Fibroblast of lung (primary cell): ENCODE measurements at regions not wholly inside any gene's neighbourhood (a gene's known extent, or its start where the extent isn't known, plus 50 kb on each side); places are given as distances from the start of the nearest gene placed in this dataset.

Source experiments
- DNase-seq, 2 donors: peaks; one replicate each; pipeline versions ENCODE4 v3.0.0 to v3.0.0-alpha.2; 2010; ENCODE audit warnings: low read depth in 2 of 2
- H2AFZ ChIP-seq: 2 replicates; pipeline ENCODE4 v1.5.1; 2012; ENCODE audit warnings: low read length, control low read depth, inconsistent platforms
- H3K27ac ChIP-seq: 2 replicates; pipeline ENCODE4 v1.5.1; 2011; ENCODE audit warnings: low read length, control low read depth; ENCODE audit not compliant: insufficient read depth
- H3K27me3 ChIP-seq: 2 replicates; pipeline ENCODE4 v1.5.1; 2011; ENCODE audit warnings: mild to moderate bottlenecking, low read length; ENCODE audit not compliant: control insufficient read depth, insufficient read depth
- H3K36me3 ChIP-seq: 2 replicates; pipeline ENCODE4 v1.5.1; 2011; ENCODE audit warnings: low read length; ENCODE audit not compliant: control insufficient read depth, insufficient read depth
- H3K4me1 ChIP-seq: 2 replicates; pipeline ENCODE4 v1.5.1; 2011; ENCODE audit warnings: low read length; ENCODE audit not compliant: control insufficient read depth, insufficient read depth; ENCODE audit errors: extremely low read depth
- H3K4me2 ChIP-seq: 2 replicates; pipeline ENCODE4 v1.5.1; 2011; ENCODE audit warnings: low read length, control low read depth; ENCODE audit not compliant: insufficient read depth; ENCODE audit errors: extremely low read depth
- H3K4me3 ChIP-seq, 4 experiments: fragments of 200-600 bp in 1 of 4; sonication (generic) in 1 of 4; replicated peaks in 1 of 4; 2 replicates each; pipeline ENCODE4 v1.5.1; 2011 to 2016; ENCODE audit warnings: low read length in 4 of 4, low read depth in 3 of 4, mild to moderate bottlenecking in 3 of 4, control low read depth in 2 of 4, inconsistent platforms in 1 of 4, mixed read lengths in 1 of 4; ENCODE audit not compliant: insufficient read depth in 1 of 4; ENCODE audit errors: control extremely low read depth in 1 of 4
- H3K79me2 ChIP-seq: 2 replicates; pipeline ENCODE4 v1.5.1; 2012; ENCODE audit warnings: mild to moderate bottlenecking, low read length, inconsistent platforms; ENCODE audit not compliant: control insufficient read depth, insufficient read depth
- H3K9ac ChIP-seq: 2 replicates; pipeline ENCODE4 v1.5.1; 2011; ENCODE audit warnings: mild to moderate bottlenecking, low read length, control low read depth; ENCODE audit not compliant: insufficient read depth
- H3K9me3 ChIP-seq: 2 replicates; pipeline ENCODE4 v1.5.1; 2012; ENCODE audit warnings: low read depth, low read length; ENCODE audit not compliant: control insufficient read depth, insufficient read depth
- H4K20me1 ChIP-seq: 2 replicates; pipeline ENCODE4 v1.5.1; 2011; ENCODE audit warnings: low read length; ENCODE audit not compliant: control insufficient read depth, insufficient read depth; ENCODE audit errors: extremely low read depth
- EZH2 ChIP-seq: IDR thresholded peaks from 2 replicates; pipeline ENCODE4 v1.5.1; 2012; ENCODE audit warnings: low read length, control low read depth, mild to moderate bottlenecking; ENCODE audit errors: missing control alignments
- TF ChIP-seq, protein P1 (sequence below), 2 donors: IDR thresholded peaks in 1 of 2; conservative IDR thresholded peaks in 1 of 2; 1 replicate in 1 of 2; 2 replicates in 1 of 2; pipeline ENCODE4 v1.5.1; 2011 to 2012; ENCODE audit warnings: low read length in 2 of 2, control low read depth in 1 of 2, inconsistent platforms in 1 of 2, low read depth in 1 of 2, mild to moderate bottlenecking in 1 of 2

DNA sequence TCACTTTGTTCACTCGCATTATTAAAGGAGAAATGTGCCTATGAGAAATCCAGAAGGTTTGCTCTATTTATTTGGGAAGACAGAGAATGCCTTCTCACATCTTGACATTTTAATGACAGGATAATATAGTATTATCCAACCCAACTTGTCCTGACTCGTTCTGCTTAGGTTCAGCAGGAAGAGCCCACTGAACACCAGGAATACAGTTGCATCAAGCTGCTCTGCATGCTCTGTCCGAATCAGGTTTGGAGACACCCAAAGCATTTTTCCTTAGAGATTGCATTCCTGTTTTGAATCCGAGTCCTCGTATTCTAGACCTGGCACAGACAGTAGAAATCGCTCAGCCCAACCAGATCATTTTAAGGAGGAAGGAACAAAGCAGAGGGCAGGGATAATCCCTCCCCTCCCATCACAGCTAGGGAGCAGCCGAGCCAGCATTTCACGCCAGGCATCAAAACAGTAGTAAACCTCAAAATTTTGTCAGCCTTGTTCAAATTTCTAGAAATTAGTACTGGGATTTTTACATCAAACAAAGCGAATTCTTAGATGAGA, 837.4 kb upstream of the ID2 start:
- H2AFZ ChIP-seq = no peak overlapping the region
- H3K27me3 ChIP-seq = no peaks in the 10 kb centered on the region
- no peak overlapping the region for H3K9ac ChIP-seq
- no peak overlapping the region for H3K4me2 ChIP-seq
- DNase-seq = no peak
- H3K36me3 ChIP-seq = no peaks in the 10 kb centered on the region
- H3K79me2 ChIP-seq = no peaks in the 10 kb centered on the region
- TF ChIP-seq, protein P1, sequence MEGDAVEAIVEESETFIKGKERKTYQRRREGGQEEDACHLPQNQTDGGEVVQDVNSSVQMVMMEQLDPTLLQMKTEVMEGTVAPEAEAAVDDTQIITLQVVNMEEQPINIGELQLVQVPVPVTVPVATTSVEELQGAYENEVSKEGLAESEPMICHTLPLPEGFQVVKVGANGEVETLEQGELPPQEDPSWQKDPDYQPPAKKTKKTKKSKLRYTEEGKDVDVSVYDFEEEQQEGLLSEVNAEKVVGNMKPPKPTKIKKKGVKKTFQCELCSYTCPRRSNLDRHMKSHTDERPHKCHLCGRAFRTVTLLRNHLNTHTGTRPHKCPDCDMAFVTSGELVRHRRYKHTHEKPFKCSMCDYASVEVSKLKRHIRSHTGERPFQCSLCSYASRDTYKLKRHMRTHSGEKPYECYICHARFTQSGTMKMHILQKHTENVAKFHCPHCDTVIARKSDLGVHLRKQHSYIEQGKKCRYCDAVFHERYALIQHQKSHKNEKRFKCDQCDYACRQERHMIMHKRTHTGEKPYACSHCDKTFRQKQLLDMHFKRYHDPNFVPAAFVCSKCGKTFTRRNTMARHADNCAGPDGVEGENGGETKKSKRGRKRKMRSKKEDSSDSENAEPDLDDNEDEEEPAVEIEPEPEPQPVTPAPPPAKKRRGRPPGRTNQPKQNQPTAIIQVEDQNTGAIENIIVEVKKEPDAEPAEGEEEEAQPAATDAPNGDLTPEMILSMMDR (conservative IDR thresholded peaks at IDR 0.05 in 1 of 2, IDR thresholded peaks at IDR 0.05 in 1 of 2; ENCODE audit: low read depth in 1 of 2, low read length in 2 of 2) = no peak
- TF ChIP-seq EZH2 = no peak
- H3K4me1 ChIP-seq = no peaks in the 10 kb centered on the region
- H3K4me3 ChIP-seq = no peak overlapping the region
- H4K20me1 ChIP-seq = no peaks in the 10 kb centered on the region
- H3K9me3 ChIP-seq = no peaks in the 10 kb centered on the region
- no peak overlapping the region for H3K27ac ChIP-seq

GRCh38 chr2:7845332-7845731, 836.5 kb upstream of the ID2 start:
- H3K4me2 ChIP-seq = no peak overlapping the region
- no peak overlapping the region for H3K4me3 ChIP-seq
- DNase-seq = peak in 1 of 2 donors; percentile 87
- H3K27ac ChIP-seq = no peak overlapping the region
- H3K27me3 ChIP-seq = no peaks in the 10 kb centered on the region
- no peaks in the 10 kb centered on the region for H3K9me3 ChIP-seq
- TF ChIP-seq, protein P1 (conservative IDR thresholded peaks at IDR 0.05 in 1 of 2, IDR thresholded peaks at IDR 0.05 in 1 of 2; ENCODE audit: low read depth in 1 of 2, low read length in 2 of 2) = no peak
- no peak for TF ChIP-seq EZH2
- H3K36me3 ChIP-seq = no peaks in the 10 kb centered on the region
- no peak overlapping the region for H3K9ac ChIP-seq
- H3K79me2 ChIP-seq = no peaks in the 10 kb centered on the region
- H2AFZ ChIP-seq = no peak overlapping the region
- H4K20me1 ChIP-seq = no peaks in the 10 kb centered on the region
- no peaks in the 10 kb centered on the region for H3K4me1 ChIP-seq

GRCh38 chr2:7846607-7847006, 835.2 kb upstream of the ID2 start:
- no peak overlapping the region for H3K27ac ChIP-seq
- DNase-seq = no peak
- no peaks in the 10 kb centered on the region for H3K79me2 ChIP-seq
- no peaks in the 10 kb centered on the region for H3K36me3 ChIP-seq
- no peaks in the 10 kb centered on the region for H4K20me1 ChIP-seq
- H3K27me3 ChIP-seq = no peaks in the 10 kb centered on the region
- H3K9ac ChIP-seq = no peak overlapping the region
- H3K4me2 ChIP-seq = no peak overlapping the region
- H3K9me3 ChIP-seq = no peaks in the 10 kb centered on the region
- no peak overlapping the region for H3K4me3 ChIP-seq
- no peaks in the 10 kb centered on the region for H3K4me1 ChIP-seq
- no peak overlapping the region for H2AFZ ChIP-seq
- no peak for TF ChIP-seq EZH2
- TF ChIP-seq, protein P1 (conservative IDR thresholded peaks at IDR 0.05 in 1 of 2, IDR thresholded peaks at IDR 0.05 in 1 of 2; ENCODE audit: low read depth in 1 of 2, low read length in 2 of 2) = no peak
